Right lobe of liver (tissue), 4 donors: ENCODE measurements at regions not wholly inside any gene's neighbourhood (a gene's known extent, or its start where the extent isn't known, plus 50 kb on each side); places are given as distances from the start of the nearest gene placed in this dataset.

Experiments
- POLR2A ChIP-seq: fragments of 450-650 bp; IDR thresholded peaks from one replicate; pipeline ENCODE4 v1.6.1; 2017; ENCODE audit warnings: antibody characterized with exemption, mild to moderate bottlenecking
- TF ChIP-seq, protein P1 (sequence below), 4 donors: fragments of 200-600 bp in 3 of 4; fragments of 450-650 bp in 1 of 4; IDR thresholded peaks; one replicate each; pipeline versions ENCODE4 v1.5.1 to v1.8.0; 2016 to 2022; ENCODE audit warnings: antibody characterized with exemption in 4 of 4, mild to moderate bottlenecking in 2 of 4
- donor health status: DM: no; HTN: no; CAD: no.
- donor health status: DM: no; HTN: no; CAD: no.
- donor health status: DM: no; HTN: yes; CAD: no.

DNA sequence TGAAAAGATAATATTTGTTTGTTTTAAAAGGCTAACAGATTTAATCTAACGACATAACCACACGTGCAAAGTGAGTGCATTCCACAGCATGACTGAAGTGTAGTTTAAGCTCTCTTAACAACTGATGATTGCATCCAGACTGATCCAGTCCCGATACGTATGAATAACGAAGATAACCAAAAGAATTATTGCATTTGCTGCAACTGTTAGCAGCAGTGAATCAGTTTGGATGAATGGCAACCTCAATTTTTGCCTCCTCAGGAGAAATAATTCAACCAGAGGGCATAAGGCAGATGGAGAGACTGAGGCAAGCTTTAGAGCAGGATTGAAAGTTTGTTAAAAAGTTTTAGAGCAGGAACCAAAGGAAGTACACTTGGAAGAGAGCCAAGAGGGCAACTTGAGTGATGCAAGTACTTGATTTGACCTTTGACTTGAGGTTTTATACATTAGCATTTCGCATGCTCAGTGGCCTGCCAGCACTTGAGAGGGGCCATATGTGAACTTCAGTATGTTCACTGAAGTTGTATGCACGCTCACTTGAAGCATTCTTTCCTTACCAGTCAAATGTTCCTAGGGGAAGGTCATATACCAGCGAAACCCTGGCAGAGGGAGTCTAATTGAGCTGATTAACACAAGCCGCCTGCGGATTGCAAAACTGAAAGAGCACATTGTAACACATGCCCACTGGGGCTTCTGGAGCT, 835.0 kb upstream of the PCDH20 start:
- TF ChIP-seq, protein P1, sequence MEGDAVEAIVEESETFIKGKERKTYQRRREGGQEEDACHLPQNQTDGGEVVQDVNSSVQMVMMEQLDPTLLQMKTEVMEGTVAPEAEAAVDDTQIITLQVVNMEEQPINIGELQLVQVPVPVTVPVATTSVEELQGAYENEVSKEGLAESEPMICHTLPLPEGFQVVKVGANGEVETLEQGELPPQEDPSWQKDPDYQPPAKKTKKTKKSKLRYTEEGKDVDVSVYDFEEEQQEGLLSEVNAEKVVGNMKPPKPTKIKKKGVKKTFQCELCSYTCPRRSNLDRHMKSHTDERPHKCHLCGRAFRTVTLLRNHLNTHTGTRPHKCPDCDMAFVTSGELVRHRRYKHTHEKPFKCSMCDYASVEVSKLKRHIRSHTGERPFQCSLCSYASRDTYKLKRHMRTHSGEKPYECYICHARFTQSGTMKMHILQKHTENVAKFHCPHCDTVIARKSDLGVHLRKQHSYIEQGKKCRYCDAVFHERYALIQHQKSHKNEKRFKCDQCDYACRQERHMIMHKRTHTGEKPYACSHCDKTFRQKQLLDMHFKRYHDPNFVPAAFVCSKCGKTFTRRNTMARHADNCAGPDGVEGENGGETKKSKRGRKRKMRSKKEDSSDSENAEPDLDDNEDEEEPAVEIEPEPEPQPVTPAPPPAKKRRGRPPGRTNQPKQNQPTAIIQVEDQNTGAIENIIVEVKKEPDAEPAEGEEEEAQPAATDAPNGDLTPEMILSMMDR (IDR thresholded peaks at IDR 0.05), result no peak
- TF ChIP-seq POLR2A, result no peak
